NCI-H748 (cell line): ENCODE measurements at regions not wholly inside any gene's neighbourhood (a gene's known extent, or its start where the extent isn't known, plus 50 kb on each side); places are given as distances from the start of the nearest gene placed in this dataset.
"Not testable (repeated sequence)": the region's sequence is repeated elsewhere in the genome, so short reads cannot be mapped to it uniquely, and the experiment has no call there.

Experiments used
- DNase-seq: peaks from one replicate; lab custom pipeline; 2025; ENCODE audit not compliant: unreplicated experiment; lab: John Stamatoyannopoulos, UW

- no peak for DNase-seq
These were observed 190.4 kb upstream of the ATP10B start for GRCh38 chr5:161042443-161042842.

GRCh38 chr5:161040818-161041217 is 188.8 kb upstream of the ATP10B start:
- no peak for DNase-seq

GRCh38 chr5:161036296-161036695 is 184.3 kb upstream of the ATP10B start:
- no peak for DNase-seq

GRCh38 chr5:161034451-161034850 is 182.4 kb upstream of the ATP10B start:
- DNase-seq, result no peak

GRCh38 chr5:161030229-161030628 is 178.2 kb upstream of the ATP10B start:
- no peak for DNase-seq

GRCh38 chr5:161027763-161028162 is 175.8 kb upstream of the ATP10B start:
- no peak for DNase-seq

GRCh38 chr5:161023551-161023950 is 171.5 kb upstream of the ATP10B start:
- DNase-seq, result no peak

- DNase-seq, result no peak
These were observed 170.1 kb upstream of the ATP10B start for GRCh38 chr5:161022151-161022550.

- DNase-seq, result no peak
These were observed 157.8 kb upstream of the ATP10B start for GRCh38 chr5:161009817-161010216.

- DNase-seq, result no peak
These were observed 157.2 kb upstream of the ATP10B start for GRCh38 chr5:161009194-161009593.

- no peak for DNase-seq
These were observed 155.9 kb upstream of the ATP10B start for GRCh38 chr5:161007879-161008278.

GRCh38 chr5:161002571-161003074 is 150.6 kb upstream of the ATP10B start:
- no peak for DNase-seq

GRCh38 chr5:161001604-161002003 is 149.6 kb upstream of the ATP10B start:
- DNase-seq, result no peak

GRCh38 chr5:161001142-161001541 is 149.1 kb upstream of the ATP10B start:
- not testable (repeated sequence) for DNase-seq

GRCh38 chr5:160991205-160991604 is 139.2 kb upstream of the ATP10B start:
- no peak for DNase-seq

- DNase-seq, result no peak
These were observed 127.4 kb upstream of the ATP10B start for GRCh38 chr5:160979385-160979784.

GRCh38 chr5:160978944-160979343 is 126.9 kb upstream of the ATP10B start:
- DNase-seq, result no peak

GRCh38 chr5:160976181-160976580 is 124.2 kb upstream of the ATP10B start:
- no peak for DNase-seq

- peak; percentile 30 for DNase-seq
These were observed 118.7 kb upstream of the ATP10B start for GRCh38 chr5:160970605-160971191.

- DNase-seq, result no peak
These were observed 117.6 kb upstream of the ATP10B start for GRCh38 chr5:160969645-160970044.

- DNase-seq, result no peak
These were observed 116.5 kb upstream of the ATP10B start for GRCh38 chr5:160968480-160968879.

- no peak for DNase-seq
These were observed 114.9 kb upstream of the ATP10B start for GRCh38 chr5:160966921-160967320.

- DNase-seq, result no peak
These were observed 109.8 kb upstream of the ATP10B start for GRCh38 chr5:160961761-160962160.
